Calu3 (cell line): ENCODE measurements at regions not wholly inside any gene's neighbourhood (a gene's known extent, or its start where the extent isn't known, plus 50 kb on each side); places are given as distances from the start of the nearest gene placed in this dataset.

Experiments used
- BruUV-seq: library from RNA; stranded (reverse); fragments of 400-500 nt; replicated peaks from 2 replicates; lab custom pipeline; 2021; lab: Mats Ljungman, UMichigan
- CTCF ChIA-PET: fragments of 300-600 bp; sonication (Branson Sonifier 250); formaldehyde crosslinking; loops from one replicate; lab custom pipeline; 2022; ENCODE audit warnings: antibody characterized with exemption; lab: Charles Lee
- DNase-seq: peaks from one replicate; pipeline ENCODE4 v3.0.0; 2022
- H3K27ac Mint-ChIP-seq: one replicate; pipeline ENCODE4 v1.8.0; 2022; ENCODE audit warnings: mixed read lengths; ENCODE audit not compliant: unreplicated experiment
- H3K27me3 Mint-ChIP-seq: one replicate; pipeline ENCODE4 v1.8.0; 2022; ENCODE audit warnings: mixed read lengths; ENCODE audit not compliant: unreplicated experiment
- H3K36me3 Mint-ChIP-seq: one replicate; pipeline ENCODE4 v1.8.0; 2022; ENCODE audit warnings: mild to moderate bottlenecking, moderate library complexity, mixed read lengths; ENCODE audit not compliant: insufficient read depth, unreplicated experiment
- H3K4me1 Mint-ChIP-seq: one replicate; pipeline ENCODE4 v1.8.0; 2022; ENCODE audit warnings: mild to moderate bottlenecking, low read depth, mixed read lengths; ENCODE audit not compliant: unreplicated experiment
- H3K4me3 Mint-ChIP-seq: one replicate; pipeline ENCODE4 v1.8.0; 2022; ENCODE audit warnings: mild to moderate bottlenecking, low read depth, moderate library complexity, mixed read lengths; ENCODE audit not compliant: unreplicated experiment
- H3K9me3 Mint-ChIP-seq: one replicate; pipeline ENCODE4 v1.8.0; 2022; ENCODE audit warnings: low read depth, mixed read lengths; ENCODE audit not compliant: unreplicated experiment
- intact Hi-C: fragments of 100-400 bp; cut with micrococcal nuclease; formaldehyde crosslinking; loops from one replicate; pipeline ENCODE4 v1.10.0; 2022; ENCODE audit not compliant: unreplicated experiment
- TF ChIP-seq, protein P1 (sequence below): fragments of 200-600 bp; IDR thresholded peaks from one replicate; pipeline ENCODE4 v1.8.0; 2022; ENCODE audit warnings: antibody characterized with exemption; ENCODE audit not compliant: unreplicated experiment

DNA sequence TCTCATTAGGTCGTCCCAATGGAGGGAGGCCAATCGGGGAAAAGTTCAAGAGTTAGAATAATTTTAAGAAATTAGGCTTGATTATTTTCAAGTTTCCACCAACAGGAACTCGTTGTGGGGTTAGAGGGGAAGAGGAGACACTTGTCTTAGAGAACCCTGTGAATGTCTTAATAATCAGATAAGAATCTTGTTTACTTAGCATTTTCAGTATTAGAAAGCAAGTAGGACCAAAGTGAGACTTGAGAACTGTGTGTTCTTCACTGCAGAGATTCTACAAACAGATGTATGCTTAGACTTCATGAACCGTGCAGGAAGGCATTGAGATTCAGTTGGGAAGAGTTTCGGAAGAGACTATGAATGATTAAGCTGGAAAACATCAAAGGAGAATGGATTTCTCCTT is 69.0 kb upstream of the HMHB1 start:
- Mint-ChIP-seq H3K4me3 (no peak overlapping the region), H3K27me3 (no peaks in the 10 kb centered on the region), H3K4me1 (no peaks in the 10 kb centered on the region), H3K36me3 (no peaks in the 10 kb centered on the region), H3K9me3 (no peaks in the 10 kb centered on the region), H3K27ac (no peak overlapping the region)
- no TSS peak for BruUV-seq
- TF ChIP-seq, protein P1, sequence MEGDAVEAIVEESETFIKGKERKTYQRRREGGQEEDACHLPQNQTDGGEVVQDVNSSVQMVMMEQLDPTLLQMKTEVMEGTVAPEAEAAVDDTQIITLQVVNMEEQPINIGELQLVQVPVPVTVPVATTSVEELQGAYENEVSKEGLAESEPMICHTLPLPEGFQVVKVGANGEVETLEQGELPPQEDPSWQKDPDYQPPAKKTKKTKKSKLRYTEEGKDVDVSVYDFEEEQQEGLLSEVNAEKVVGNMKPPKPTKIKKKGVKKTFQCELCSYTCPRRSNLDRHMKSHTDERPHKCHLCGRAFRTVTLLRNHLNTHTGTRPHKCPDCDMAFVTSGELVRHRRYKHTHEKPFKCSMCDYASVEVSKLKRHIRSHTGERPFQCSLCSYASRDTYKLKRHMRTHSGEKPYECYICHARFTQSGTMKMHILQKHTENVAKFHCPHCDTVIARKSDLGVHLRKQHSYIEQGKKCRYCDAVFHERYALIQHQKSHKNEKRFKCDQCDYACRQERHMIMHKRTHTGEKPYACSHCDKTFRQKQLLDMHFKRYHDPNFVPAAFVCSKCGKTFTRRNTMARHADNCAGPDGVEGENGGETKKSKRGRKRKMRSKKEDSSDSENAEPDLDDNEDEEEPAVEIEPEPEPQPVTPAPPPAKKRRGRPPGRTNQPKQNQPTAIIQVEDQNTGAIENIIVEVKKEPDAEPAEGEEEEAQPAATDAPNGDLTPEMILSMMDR, result no peak
- intact Hi-C loops, result no loop called here
- DNase-seq, result no peak
- CTCF ChIA-PET, result no interaction called here

DNA sequence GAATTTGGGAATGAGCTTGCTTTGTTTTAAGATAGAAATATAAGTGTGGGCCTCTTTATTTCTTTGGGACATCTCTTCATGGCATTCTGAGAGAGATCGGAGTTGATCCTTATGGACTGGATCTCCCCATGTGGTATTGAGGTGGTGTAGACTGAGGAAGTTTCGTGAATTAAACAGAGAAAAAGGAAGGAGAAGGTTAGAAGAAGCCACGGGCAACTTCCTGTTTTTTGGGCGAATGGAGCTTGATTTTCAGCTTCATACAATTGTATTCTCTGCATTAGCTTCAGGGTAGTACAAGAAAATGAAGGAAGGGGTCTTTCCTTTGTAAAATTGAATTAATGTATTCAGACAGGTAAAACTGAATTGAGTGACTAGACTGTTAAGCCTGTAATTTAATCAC is 70.5 kb upstream of the HMHB1 start:
- Mint-ChIP-seq H3K36me3 (no peaks in the 10 kb centered on the region), H3K4me1 (no peaks in the 10 kb centered on the region), H3K4me3 (no peak overlapping the region), H3K9me3 (no peaks in the 10 kb centered on the region), H3K27ac (no peak overlapping the region), H3K27me3 (no peaks in the 10 kb centered on the region)
- CTCF ChIA-PET, result no interaction called here
- DNase-seq, result no peak
- TF ChIP-seq, protein P1, result no peak
- BruUV-seq, result no TSS peak
- intact Hi-C loops, result no loop called here

DNA sequence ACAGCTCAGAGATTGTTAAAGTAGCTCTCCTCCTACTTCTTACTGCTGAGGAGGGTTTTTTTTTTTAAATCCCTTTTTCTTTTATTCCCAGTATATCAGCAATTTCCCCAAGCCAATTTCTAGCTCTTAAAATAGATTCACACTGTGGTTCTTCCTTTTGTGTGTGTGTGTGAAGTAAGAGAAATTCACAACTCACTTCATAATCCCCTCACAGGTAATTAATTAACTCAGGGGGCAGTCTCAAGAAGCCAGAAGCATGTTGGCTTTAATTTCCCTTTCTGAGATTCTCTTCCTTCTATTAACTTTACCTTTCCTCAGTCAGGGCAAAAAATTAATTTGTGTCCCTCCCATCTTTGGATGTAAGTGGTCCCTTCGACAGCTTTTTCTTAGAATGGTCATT is 71.0 kb upstream of the HMHB1 start:
- Mint-ChIP-seq H3K4me1 (no peaks in the 10 kb centered on the region), H3K27ac (no peak overlapping the region), H3K27me3 (no peaks in the 10 kb centered on the region), H3K36me3 (no peaks in the 10 kb centered on the region), H3K4me3 (no peak overlapping the region), H3K9me3 (no peaks in the 10 kb centered on the region)
- TF ChIP-seq, protein P1, result no peak
- no TSS peak for BruUV-seq
- intact Hi-C loops, result no loop called here
- CTCF ChIA-PET, result no interaction called here
- no peak for DNase-seq

DNA sequence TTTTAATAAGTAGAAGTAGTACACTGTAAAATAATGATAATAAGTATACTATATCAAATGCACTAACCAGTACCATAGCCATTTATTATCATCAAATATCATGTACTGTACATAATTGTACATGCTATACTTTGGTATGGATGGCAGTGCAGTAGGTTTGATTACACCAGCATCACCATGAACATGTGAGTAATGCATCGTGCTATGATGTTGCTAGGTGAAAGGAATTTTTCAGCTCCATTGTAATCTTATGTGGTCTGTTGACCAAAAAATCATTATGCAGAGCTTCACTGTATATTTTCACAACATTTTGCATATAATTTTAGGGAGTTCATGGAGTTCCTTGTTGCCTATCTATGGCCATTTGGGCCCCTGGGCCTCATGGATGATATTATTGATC is 72.2 kb upstream of the HMHB1 start:
- no peaks in the 10 kb centered on the region for H3K4me1 Mint-ChIP-seq

More for the DNA sequence above, 72.2 kb upstream of the HMHB1 start:
- no peak for DNase-seq
- no peaks in the 10 kb centered on the region for H3K27me3 Mint-ChIP-seq
- no TSS peak for BruUV-seq
- no peaks in the 10 kb centered on the region for H3K9me3 Mint-ChIP-seq
- no peaks in the 10 kb centered on the region for H3K36me3 Mint-ChIP-seq
- H3K27ac Mint-ChIP-seq, result no peak overlapping the region
- no peak overlapping the region for H3K4me3 Mint-ChIP-seq
- intact Hi-C loops, result no loop called here
- TF ChIP-seq, protein P1, result no peak
- CTCF ChIA-PET, result interaction anchor here (1.0 kb wide), 1 partner anchor 9 kb away, joined by 5 read pairs; no protein-coding TSS in a partner anchor
